NT2/D1 (cell line): ENCODE measurements at regions not wholly inside any gene's neighbourhood (a gene's known extent, or its start where the extent isn't known, plus 50 kb on each side); places are given as distances from the start of the nearest gene placed in this dataset.

ENCODE experiments used
- SUZ12 ChIP-seq: IDR thresholded peaks from 2 replicates; pipeline ENCODE4 v1.6.1; 2011; ENCODE audit not compliant: insufficient read length, insufficient read depth; ENCODE audit errors: extremely low read depth
- YY1 ChIP-seq: IDR thresholded peaks from 2 replicates; pipeline ENCODE4 v1.6.1; 2011; ENCODE audit not compliant: insufficient read length, insufficient read depth
- ZNF274 ChIP-seq: IDR thresholded peaks from 2 replicates; pipeline ENCODE4 v1.6.1; 2011; ENCODE audit warnings: mild to moderate bottlenecking, low read depth, low read length

GRCh38 chr2:221034026-221034701 lies 537.9 kb downstream of the EPHA4 start:
- no peak for TF ChIP-seq SUZ12
- TF ChIP-seq YY1: no peak
- no peak for TF ChIP-seq ZNF274
